GM12891 (cell line): ENCODE measurements at regions not wholly inside any gene's neighbourhood (a gene's known extent, or its start where the extent isn't known, plus 50 kb on each side); places are given as distances from the start of the nearest gene placed in this dataset.

Experiments used
- POLR2A ChIP-seq: IDR thresholded peaks from 2 replicates; pipeline ENCODE4 v1.6.1; 2011; ENCODE audit warnings: low read depth, low read length, control low read depth
- POLR2AphosphoS5 ChIP-seq: IDR thresholded peaks from 2 replicates; pipeline ENCODE4 v1.6.1; 2011; ENCODE audit warnings: low read depth, low read length, control low read depth
- TAF1 ChIP-seq: IDR thresholded peaks from 2 replicates; pipeline ENCODE4 v1.6.1; 2011; ENCODE audit warnings: low read depth, low read length, control low read depth

- no peak for TF ChIP-seq TAF1
- TF ChIP-seq POLR2AphosphoS5 = no peak
- no peak for TF ChIP-seq POLR2A
Measured at GRCh38 chr18:26756556-26756955, 109.0 kb downstream of the AQP4 start.
